Activated CD4-positive, alpha-beta T cell treated with anti-CD3 and anti-CD28 coated beads, Interleukin-2, amount 50 U/mL, for 4 hours (primary cell): ENCODE measurements at regions not wholly inside any gene's neighbourhood (a gene's known extent, or its start where the extent isn't known, plus 50 kb on each side); places are given as distances from the start of the nearest gene placed in this dataset.

Source experiments
- DNase-seq, 2 experiments: peaks; one replicate each; pipeline ENCODE4 v3.0.0-alpha.2; 2020

DNA sequence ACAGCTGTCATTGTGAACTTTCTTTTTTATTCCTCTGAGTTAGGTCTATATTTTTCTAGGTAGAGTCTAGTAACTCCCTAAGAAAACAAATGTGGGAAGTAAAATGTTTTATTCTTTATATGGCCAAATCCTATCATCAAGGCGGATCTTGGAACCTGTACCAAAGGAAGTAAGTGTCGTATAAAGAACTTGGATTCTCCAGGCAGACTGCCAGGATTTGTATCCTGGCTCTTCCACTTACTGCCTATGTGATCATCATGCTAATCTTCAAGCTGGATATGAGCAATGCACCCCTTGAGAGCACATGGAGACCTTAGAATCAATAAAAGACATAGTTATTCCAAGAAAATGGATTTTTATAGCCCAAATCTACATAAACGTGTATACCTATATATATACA, 286.5 kb downstream of the PCDH17 start:
- no peak for DNase-seq

GRCh38 chr13:57918913-57919312, 287.4 kb downstream of the PCDH17 start:
- no peak for DNase-seq

DNA sequence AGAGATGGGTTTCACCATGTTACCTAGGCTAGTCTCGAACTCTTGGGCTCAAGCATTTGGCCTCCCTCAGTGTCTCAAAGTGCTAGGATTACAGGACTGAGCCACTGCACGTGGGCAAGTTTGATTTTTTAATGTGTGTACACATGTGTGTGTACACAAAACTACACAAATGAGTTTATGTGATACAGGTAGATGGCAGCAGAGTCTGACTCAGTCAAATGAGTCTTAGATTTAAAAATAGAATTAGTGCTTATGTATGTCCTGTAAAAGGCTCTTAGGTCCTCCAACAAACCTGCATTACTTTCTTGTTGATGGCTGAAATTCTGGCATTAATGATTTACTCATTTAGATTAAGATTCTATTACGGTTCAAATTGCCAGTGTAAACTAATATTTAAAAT, 293.7 kb downstream of the PCDH17 start:
- DNase-seq, result no peak

GRCh38 chr13:57925751-57926150, 294.2 kb downstream of the PCDH17 start:
- DNase-seq, result no peak

- no peak for DNase-seq
These were observed 300.5 kb downstream of the PCDH17 start for GRCh38 chr13:57932061-57932460.

DNA sequence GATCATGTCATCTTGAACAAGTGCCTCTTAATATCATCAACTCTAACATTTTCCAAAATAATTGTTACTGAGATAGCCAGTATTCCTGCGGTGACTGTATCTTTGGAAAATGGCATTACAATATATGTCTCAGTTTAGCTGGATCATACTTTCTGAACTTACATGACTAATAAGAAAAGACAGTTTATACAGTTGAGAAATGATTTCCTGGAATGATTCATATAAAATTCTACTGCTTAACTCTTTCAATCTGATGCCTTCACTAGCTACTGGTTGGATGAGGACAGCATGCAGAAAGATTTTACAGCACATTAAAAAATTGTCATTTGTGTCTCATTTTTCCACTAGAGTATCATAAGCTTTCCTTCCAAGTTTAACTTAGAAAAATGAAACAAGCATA, 302.1 kb downstream of the PCDH17 start:
- no peak for DNase-seq

DNA sequence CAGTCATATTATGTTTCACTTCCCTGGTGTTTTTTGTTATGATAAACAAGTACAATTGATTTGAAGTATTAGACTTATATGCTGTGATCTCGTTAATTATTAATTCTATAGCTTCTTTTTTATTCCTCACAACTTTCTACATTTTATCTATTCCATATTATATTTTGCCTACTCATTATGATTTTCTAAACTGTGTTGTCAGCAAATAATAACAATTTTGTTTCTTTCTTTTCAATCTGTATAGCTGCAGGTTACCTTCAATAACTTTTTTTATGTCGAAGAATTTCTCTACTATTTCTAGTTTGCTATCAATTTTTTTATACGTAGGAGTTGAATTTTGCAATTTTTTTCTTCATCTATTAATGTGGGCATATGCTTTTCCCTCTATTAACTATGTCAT, 304.4 kb downstream of the PCDH17 start:
- no peak for DNase-seq

DNA sequence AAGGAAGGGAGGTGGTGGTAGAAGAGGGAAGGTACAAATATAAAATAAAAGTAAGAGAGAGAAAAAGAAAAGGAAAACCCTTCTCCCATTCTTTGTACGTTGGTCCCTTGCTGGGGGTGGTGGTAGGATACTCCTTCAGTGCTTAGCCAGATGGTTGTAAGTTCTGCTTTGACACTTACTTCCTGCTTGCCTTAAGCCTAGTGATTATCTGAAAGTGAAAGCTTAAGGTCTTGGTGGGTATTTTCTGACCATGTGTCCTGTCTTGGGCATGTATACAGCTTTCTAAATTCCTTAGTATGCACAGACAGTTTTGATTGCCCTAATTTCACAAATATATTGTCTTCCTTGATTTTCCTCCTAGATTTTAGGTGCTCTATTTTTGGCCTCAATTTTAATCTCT, 314.8 kb downstream of the PCDH17 start:
- DNase-seq, result no peak

DNA sequence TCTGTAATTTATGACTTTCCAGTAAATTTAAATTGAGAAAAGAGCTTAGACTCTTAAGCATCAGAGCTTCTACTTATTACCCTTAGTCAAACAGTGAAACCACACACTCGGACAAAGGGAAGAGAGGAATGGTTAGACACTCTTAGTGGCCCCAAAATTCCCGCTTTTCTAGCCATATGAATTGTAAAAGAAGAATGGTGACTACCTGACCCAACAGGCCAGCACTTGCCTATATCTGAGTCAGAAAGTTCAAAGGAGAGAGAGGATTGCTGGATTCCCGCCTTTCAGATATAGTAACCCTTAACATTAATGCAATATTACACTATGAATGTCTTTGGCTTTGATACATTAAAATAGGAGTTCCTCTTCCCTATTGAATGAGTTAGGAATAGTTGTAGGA, 317.3 kb downstream of the PCDH17 start:
- no peak for DNase-seq

DNA sequence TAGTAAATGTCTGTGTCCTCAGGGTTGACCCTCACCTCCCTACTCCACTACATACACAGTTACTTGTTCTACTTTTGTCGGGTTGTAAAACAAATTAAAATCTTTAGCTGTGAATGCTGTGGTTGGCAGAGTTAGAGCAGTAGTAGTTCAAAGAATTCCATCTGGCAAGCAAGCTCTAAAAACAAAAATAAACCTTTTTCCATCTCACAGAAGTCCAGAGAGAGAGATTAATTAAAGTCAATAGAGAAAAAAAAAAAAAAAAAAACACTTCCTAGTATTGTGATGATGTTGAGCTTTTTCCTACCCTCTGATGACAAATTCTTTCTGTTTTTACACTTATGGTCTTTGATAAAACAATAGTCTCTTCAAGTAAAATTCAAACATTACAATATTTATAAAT, 338.4 kb downstream of the PCDH17 start:
- no peak for DNase-seq

DNA sequence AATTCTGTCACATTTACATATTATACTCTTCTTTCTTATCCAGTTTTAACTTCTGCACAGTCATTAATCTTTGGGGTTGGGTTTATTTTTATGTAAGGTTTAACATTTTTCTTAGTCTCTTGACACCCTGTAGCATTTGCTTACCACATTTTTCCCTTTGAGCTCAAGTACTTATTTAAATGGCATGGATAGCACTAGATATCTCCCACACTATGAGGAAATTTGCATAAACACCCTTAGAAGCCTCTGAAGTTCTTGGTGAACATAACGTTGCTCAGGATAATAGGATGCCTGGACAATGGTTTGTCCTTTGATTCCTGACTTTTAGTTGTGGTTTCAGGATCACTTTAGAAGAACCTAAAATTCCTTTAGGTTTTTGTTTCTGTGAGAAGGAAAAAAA, 338.9 kb downstream of the PCDH17 start:
- no peak for DNase-seq

DNA sequence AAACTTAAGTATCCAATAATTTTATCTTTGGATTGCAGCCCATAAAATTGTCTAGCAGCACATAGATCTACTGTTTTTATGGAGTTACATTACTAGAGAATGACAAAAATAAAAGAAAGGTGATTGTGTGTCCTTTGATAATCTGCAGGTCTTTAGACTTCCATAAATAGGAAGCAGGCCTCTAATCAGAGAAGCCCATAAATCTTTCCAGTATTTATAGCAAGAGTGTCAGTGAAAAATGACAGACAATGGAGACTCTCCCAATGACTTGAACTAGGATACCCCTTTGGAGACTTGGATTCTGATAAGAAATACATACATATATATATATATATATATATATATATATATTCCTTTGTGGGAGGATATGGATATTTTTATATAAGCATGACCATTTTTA, 351.2 kb downstream of the PCDH17 start:
- DNase-seq, result no peak

DNA sequence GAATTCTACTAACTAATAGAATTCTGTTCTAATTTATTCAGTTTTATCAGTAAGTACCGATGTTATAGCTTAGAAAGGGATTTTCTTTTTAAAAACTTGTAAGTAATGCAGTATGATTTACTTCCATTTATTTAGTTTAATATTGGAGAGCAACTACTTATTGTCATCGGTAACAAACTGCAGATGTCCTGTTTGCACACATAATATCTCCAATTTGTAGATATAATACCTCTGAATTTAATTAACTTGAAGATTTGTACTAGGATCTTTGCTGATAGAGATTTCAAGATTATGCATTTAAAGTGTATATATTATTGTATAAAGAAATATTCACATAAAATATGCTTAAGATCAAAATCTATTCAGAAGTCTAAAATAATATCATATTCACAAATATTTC, 356.7 kb downstream of the PCDH17 start:
- no peak for DNase-seq

- no peak for DNase-seq
These were observed 359.5 kb downstream of the PCDH17 start for GRCh38 chr13:57991041-57991440.

GRCh38 chr13:57992416-57992815, 360.9 kb downstream of the PCDH17 start:
- no peak for DNase-seq

DNA sequence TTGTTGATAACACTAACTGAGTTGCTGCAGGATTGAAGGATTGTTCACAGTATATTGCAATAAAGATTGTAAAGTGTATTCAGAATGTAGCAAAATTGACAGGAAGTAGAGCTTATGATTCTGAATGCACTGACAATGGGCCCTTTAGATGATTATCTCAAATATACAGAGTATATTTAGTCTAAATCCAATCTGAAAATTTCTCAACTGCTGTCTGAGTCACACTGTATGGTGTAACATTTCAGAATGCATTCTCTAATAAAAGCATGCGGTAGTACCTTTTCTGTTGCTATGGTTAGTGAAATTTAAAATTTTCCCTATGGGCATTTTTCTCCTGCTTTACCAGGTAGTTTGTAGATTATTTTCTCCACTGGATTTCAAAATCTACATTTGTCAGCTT, 365.2 kb downstream of the PCDH17 start:
- DNase-seq, result no peak

DNA sequence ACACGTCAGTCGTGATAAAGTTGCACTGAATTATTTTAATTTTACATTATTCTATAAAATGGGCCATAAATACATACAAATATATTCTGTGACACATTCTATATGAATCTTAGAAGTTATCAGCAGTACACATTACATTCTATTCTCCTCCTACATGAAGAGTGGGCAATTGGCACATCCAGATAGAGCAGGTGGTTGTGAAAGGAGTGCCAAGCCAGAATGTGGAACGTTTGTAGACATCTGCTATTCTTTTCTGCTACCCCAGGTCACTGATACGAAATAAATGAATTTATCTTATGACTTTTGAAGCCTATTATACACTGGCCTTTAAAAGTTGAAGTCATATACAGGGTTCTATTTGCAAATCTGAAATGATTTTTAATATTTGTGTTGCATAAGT, 373.2 kb downstream of the PCDH17 start:
- DNase-seq, result no peak

- no peak for DNase-seq
These were observed 386.5 kb downstream of the PCDH17 start for GRCh38 chr13:58018020-58018419.

- no peak for DNase-seq
These were observed 387.3 kb downstream of the PCDH17 start for GRCh38 chr13:58018865-58019264.

DNA sequence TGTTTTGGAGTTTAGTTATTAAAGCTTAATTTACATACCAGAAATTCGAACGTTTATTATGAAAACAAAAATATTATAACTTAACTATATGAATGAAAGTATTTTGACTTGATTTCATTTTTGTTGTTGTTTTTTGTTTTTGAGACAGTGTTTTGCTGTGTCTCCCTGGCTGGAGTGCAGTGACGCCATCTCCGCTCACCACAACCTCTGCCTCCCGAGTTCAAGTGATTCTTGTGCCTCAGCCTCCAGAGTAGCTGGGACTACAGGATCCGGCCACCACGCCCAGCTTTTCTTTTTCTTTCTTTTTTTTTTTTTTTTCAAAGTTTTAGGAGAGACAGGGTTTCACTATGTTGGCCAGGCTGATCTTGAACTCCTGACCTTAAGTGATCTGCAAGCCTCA, 392.6 kb downstream of the PCDH17 start:
- no peak for DNase-seq

- no peak for DNase-seq
These were observed 394.3 kb downstream of the PCDH17 start for GRCh38 chr13:58025821-58026220.

- no peak for DNase-seq
These were observed 401.3 kb downstream of the PCDH17 start for GRCh38 chr13:58032676-58033460.

DNA sequence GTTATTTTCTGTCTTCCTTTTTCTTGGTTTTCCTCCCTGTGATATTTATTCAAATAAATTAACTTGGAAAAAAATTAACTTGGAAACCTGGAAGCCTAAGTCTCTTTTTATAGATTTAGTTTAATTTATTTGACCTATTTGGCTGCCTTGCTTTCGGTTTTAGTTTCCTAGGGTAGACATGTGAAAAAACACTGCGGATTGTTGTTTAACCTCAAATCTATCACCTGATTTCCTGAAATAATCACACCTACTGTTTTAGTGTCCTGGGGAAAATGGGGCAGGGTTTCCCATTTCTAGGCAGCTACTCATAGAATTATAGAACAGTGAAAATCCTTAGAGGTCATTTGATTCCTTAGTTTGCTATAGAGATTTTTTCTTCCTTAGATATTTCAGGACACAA, 412.4 kb downstream of the PCDH17 start:
- no peak for DNase-seq

- no peak for DNase-seq
These were observed 417.1 kb downstream of the PCDH17 start for GRCh38 chr13:58048670-58049069.

GRCh38 chr13:58051396-58051795, 419.9 kb downstream of the PCDH17 start:
- DNase-seq, result no peak
